HCT116 (cell line): ENCODE measurements at regions not wholly inside any gene's neighbourhood (a gene's known extent, or its start where the extent isn't known, plus 50 kb on each side); places are given as distances from the start of the nearest gene placed in this dataset.

ENCODE experiments used
- ATAC-seq: fragments of 200-7000 bp; cut with Tn5 transposase; 2 replicates; pipeline ENCODE4 v1.9.1; 2020; ENCODE audit warnings: mild to moderate bottlenecking, moderate library complexity
- BruUV-seq: library from RNA; stranded (reverse); fragments of 400-500 nt; replicated peaks from 2 replicates; lab custom pipeline; 2021; lab: Mats Ljungman, UMichigan
- CTCF ChIA-PET: fragments of 300-600 bp; sonication (Branson Sonifier 250); formaldehyde crosslinking; loops from one replicate; lab custom pipeline; 2021; ENCODE audit warnings: antibody characterized with exemption; lab: Charles Lee
- POLR2A ChIA-PET: fragments of 300-600, 350-600 bp; sonication (Branson Sonifier 250); formaldehyde crosslinking; loops from one replicate; lab custom pipeline; 2021; ENCODE audit warnings: antibody characterized with exemption; lab: Charles Lee
- RAD21 ChIA-PET, 2 experiments: fragments of 300-600 bp; sonication (Branson Sonifier 250); formaldehyde crosslinking; loops; one replicate each; lab custom pipeline; 2023; ENCODE audit warnings: low total read pairs in 2 of 2; ENCODE audit not compliant: uncharacterized antibody in 2 of 2, unreplicated experiment in 2 of 2, low non-redundant PET in 1 of 2; lab: Charles Lee
- DNase-seq: peaks from one replicate; pipeline ENCODE4 v3.0.0-alpha.2; 2010; ENCODE audit warnings: low read depth, low spot score
- H2AFZ ChIP-seq: fragments of 200-600 bp; shearing (Covaris generic), sonication (generic); 2 replicates; pipeline ENCODE4 v1.6.1; 2017; ENCODE audit warnings: low read depth, mixed run types, mixed read lengths, antibody characterized with exemption, low read length; ENCODE audit not compliant: poor library complexity, severe bottlenecking
- H3K27ac ChIP-seq: 2 replicates; pipeline ENCODE4 v1.5.1; 2012; ENCODE audit warnings: low read depth, low read length
- H3K27me3 ChIP-seq: fragments of 200-600 bp; sonication (generic); 2 replicates; pipeline ENCODE4 v1.6.1; 2016; ENCODE audit warnings: mixed run types, low read length, mixed read lengths; ENCODE audit not compliant: insufficient read depth
- H3K36me3 ChIP-seq, 2 experiments: fragments of 200-500 bp in 1 of 2; fragments of 200-600 bp in 1 of 2; sonication (Bioruptor generic) in 1 of 2; sonication (generic) in 1 of 2; 2 replicates each; pipeline versions ENCODE4 v1.5.1 to v1.6.1; 2014 to 2016; ENCODE audit warnings: low read length in 2 of 2, inconsistent platforms in 1 of 2, mixed read lengths in 1 of 2, mixed run types in 1 of 2; ENCODE audit not compliant: insufficient read depth in 2 of 2, control insufficient read depth in 1 of 2
- H3K4me1 ChIP-seq, 2 experiments: fragments of 200-600 bp in 1 of 2; sonication (generic) in 1 of 2; 2 replicates each; pipeline versions ENCODE4 v1.5.1 to v1.6.1; 2012 to 2017; ENCODE audit warnings: low read length in 2 of 2, inconsistent platforms in 1 of 2, mild to moderate bottlenecking in 1 of 2, mixed read lengths in 1 of 2, mixed run types in 1 of 2, moderate library complexity in 1 of 2; ENCODE audit not compliant: insufficient read depth in 2 of 2, control insufficient read depth in 1 of 2
- H3K4me2 ChIP-seq: fragments of 200-600 bp; sonication (generic); 2 replicates; pipeline ENCODE4 v1.6.1; 2017; ENCODE audit warnings: mixed run types, low read length, mixed read lengths
- H3K4me3 ChIP-seq, 2 experiments: fragments of 200-600 bp in 1 of 2; sonication (generic) in 1 of 2; replicated peaks in 1 of 2; 2 replicates each; pipeline ENCODE4 v1.5.1; 2011 to 2016; ENCODE audit warnings: low read length in 2 of 2, control low read depth in 1 of 2, low read depth in 1 of 2, mild to moderate bottlenecking in 1 of 2, mixed read lengths in 1 of 2, mixed run types in 1 of 2
- H3K79me2 ChIP-seq: fragments of 200-600 bp; sonication (generic); 2 replicates; pipeline ENCODE4 v1.6.1; 2017; ENCODE audit warnings: mild to moderate bottlenecking, mixed run types, low read length, moderate library complexity, mixed read lengths; ENCODE audit not compliant: insufficient read depth
- H3K9ac ChIP-seq: fragments of 200-600 bp; sonication (generic); 2 replicates; pipeline ENCODE4 v1.6.1; 2016; ENCODE audit warnings: low read length, mixed read lengths
- H3K9me2 ChIP-seq: fragments of 200-600 bp; sonication (generic), shearing (Covaris generic); 2 replicates; pipeline ENCODE4 v1.6.1; 2017; ENCODE audit warnings: mixed run types, mild to moderate bottlenecking, moderate library complexity; ENCODE audit not compliant: insufficient read depth
- H3K9me3 ChIP-seq, 2 experiments: fragments of 200-500 bp in 1 of 2; fragments of 200-600 bp in 1 of 2; sonication (Bioruptor generic) in 1 of 2; sonication (generic) in 1 of 2; 2 replicates each; pipeline ENCODE4 v1.6.1; 2014 to 2017; ENCODE audit warnings: low read length in 2 of 2, mixed read lengths in 2 of 2, inconsistent platforms in 1 of 2, low read depth in 1 of 2, mild to moderate bottlenecking in 1 of 2, mixed run types in 1 of 2, moderate library complexity in 1 of 2; ENCODE audit not compliant: control insufficient read depth in 1 of 2, insufficient read depth in 1 of 2
- H4K20me1 ChIP-seq: fragments of 200-600 bp; sonication (generic), shearing (Covaris generic); 2 replicates; pipeline ENCODE4 v1.6.1; 2017; ENCODE audit warnings: mixed run types, mild to moderate bottlenecking, moderate library complexity; ENCODE audit not compliant: insufficient read depth
- CEBPB ChIP-seq: IDR thresholded peaks from 2 replicates; pipeline ENCODE4 v1.6.1; 2012; ENCODE audit warnings: low read depth
- EZH2phosphoT487 ChIP-seq: fragments of 200-600 bp; IDR thresholded peaks from 2 replicates; pipeline ENCODE4 v1.6.1; 2018; ENCODE audit warnings: antibody characterized with exemption, borderline replicate concordance
- RAD21 ChIP-seq: IDR thresholded peaks from 2 replicates; pipeline ENCODE4 v1.6.1; 2012; ENCODE audit warnings: low read depth, mild to moderate bottlenecking
- SP1 ChIP-seq: IDR thresholded peaks from 2 replicates; pipeline ENCODE4 v1.6.1; 2012; ENCODE audit warnings: low read depth
- ZBTB33 ChIP-seq: IDR thresholded peaks from 2 replicates; pipeline ENCODE4 v1.6.1; 2011; ENCODE audit warnings: mild to moderate bottlenecking, low read length, moderate library complexity; ENCODE audit not compliant: insufficient replicate concordance; ENCODE audit errors: extremely low read depth
- ZFX ChIP-seq: fragments of 450-650 bp; IDR thresholded peaks from 2 replicates; pipeline ENCODE4 v1.6.1; 2017
- intact Hi-C: fragments of 100-400 bp; cut with micrococcal nuclease; formaldehyde crosslinking; loops from 2 replicates; pipeline ENCODE4 v1.10.0; 2022
- TF ChIP-seq, protein P1 (sequence below): IDR thresholded peaks from 2 replicates; pipeline ENCODE4 v1.6.1; 2012; ENCODE audit warnings: low read depth

DNA sequence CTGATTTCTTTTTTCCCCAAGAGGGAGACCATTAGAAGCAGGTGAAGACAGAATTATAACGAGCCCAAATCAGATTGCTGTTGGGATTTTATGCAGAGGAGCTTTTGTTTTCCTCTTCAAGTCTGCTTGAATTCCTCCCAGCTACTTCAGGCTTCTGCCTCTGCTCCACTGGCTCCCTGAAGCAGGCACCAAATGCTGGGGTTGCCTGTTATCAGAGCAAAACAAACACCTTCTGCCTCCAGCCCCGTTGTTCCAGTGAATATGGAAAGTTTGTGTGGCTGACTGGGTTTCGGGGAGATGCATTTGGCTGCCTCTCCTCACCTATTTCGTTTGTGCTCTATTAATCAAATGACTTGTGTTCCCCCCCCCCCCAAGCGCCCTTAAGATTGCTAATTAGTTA is 209.2 kb downstream of the URB2 start:
- Histone ChIP-seq H3K4me1 (no peaks in the 10 kb centered on the region), H3K9me3 (no peaks in the 10 kb centered on the region), H3K4me3 (no peak overlapping the region), H4K20me1 (no peaks in the 10 kb centered on the region), H3K9me2 (no peaks in the 10 kb centered on the region), H3K9ac (no peak overlapping the region), H3K27me3 (no peaks in the 10 kb centered on the region; the same call in 1 of the 2 replicates), H3K36me3 (no peaks in the 10 kb centered on the region), H2AFZ (no peak overlapping the region), H3K4me2 (no peak overlapping the region), H3K27ac (no peak overlapping the region), H3K79me2 (no peaks in the 10 kb centered on the region)
- ChIA-PET POLR2A (no interaction called here), CTCF (no interaction called here), RAD21 (no interaction called here)
- ATAC-seq (no peak), DNase-seq (no peak)
- TF ChIP-seq CEBPB: no peak
- TF ChIP-seq SP1: no peak
- TF ChIP-seq RAD21: no peak
- no peak for TF ChIP-seq ZBTB33
- TF ChIP-seq ZFX: no peak
- no peak for TF ChIP-seq EZH2phosphoT487
- TF ChIP-seq, protein P1, sequence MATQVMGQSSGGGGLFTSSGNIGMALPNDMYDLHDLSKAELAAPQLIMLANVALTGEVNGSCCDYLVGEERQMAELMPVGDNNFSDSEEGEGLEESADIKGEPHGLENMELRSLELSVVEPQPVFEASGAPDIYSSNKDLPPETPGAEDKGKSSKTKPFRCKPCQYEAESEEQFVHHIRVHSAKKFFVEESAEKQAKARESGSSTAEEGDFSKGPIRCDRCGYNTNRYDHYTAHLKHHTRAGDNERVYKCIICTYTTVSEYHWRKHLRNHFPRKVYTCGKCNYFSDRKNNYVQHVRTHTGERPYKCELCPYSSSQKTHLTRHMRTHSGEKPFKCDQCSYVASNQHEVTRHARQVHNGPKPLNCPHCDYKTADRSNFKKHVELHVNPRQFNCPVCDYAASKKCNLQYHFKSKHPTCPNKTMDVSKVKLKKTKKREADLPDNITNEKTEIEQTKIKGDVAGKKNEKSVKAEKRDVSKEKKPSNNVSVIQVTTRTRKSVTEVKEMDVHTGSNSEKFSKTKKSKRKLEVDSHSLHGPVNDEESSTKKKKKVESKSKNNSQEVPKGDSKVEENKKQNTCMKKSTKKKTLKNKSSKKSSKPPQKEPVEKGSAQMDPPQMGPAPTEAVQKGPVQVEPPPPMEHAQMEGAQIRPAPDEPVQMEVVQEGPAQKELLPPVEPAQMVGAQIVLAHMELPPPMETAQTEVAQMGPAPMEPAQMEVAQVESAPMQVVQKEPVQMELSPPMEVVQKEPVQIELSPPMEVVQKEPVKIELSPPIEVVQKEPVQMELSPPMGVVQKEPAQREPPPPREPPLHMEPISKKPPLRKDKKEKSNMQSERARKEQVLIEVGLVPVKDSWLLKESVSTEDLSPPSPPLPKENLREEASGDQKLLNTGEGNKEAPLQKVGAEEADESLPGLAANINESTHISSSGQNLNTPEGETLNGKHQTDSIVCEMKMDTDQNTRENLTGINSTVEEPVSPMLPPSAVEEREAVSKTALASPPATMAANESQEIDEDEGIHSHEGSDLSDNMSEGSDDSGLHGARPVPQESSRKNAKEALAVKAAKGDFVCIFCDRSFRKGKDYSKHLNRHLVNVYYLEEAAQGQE: no peak
- intact Hi-C loops: no loop called here
- BruUV-seq: no TSS peak
